Posterior cingulate gyrus (tissue), 11 donors: ENCODE measurements at regions not wholly inside any gene's neighbourhood (a gene's known extent, or its start where the extent isn't known, plus 50 kb on each side); places are given as distances from the start of the nearest gene placed in this dataset.

Experiments
- DNase-seq, 10 donors: peaks; one replicate each; pipeline versions ENCODE4 v3.0.0 to v3.0.0-alpha.2; 2020 to 2021; ENCODE audit warnings: mixed read lengths in 3 of 10
- intact Hi-C: fragments of 100-400 bp; cut with DNase I; formaldehyde crosslinking; loops from one replicate; pipeline ENCODE4 v1.15.1; 2023

GRCh38 chr3:193998123-193998448 is 137.9 kb upstream of the HES1 start:
- intact Hi-C loops, result no loop called here
- DNase-seq, result no peak

DNA sequence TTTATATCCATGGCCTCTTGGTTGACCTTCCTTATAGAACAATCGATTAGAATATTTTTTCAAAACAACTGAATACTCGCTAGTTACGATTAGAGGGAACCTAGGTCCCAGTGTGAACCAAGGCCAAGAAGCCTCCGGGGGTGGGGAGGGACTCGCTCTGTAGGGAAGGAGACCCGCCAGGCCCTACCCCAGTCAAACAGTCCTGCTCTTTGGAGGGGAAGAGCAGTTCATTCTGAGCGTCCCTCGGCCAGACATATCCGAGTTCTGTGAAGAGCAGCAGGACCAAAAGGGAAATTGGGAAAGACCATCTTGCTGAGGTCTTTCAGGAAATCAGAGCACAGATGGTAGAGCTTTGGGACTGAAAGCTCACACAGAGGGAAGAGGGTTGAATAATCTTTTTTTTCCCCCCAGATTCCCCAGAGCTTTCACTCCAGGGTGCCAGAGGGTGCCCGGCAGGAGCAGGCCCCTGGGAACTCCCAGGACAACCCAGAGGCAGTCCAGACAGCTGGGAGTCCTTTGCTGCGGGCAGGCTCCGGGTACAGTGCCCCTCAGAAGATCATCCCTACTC is 137.2 kb upstream of the HES1 start:
- intact Hi-C loops, result no loop called here
- no peak for DNase-seq

GRCh38 chr3:194000100-194000499 is 135.8 kb upstream of the HES1 start:
- no peak for DNase-seq
- intact Hi-C loops, result loop anchor here (10.0 kb wide), 2 partner anchors 65 to 135 kb away; partner anchors contain the start of gene HES1

DNA sequence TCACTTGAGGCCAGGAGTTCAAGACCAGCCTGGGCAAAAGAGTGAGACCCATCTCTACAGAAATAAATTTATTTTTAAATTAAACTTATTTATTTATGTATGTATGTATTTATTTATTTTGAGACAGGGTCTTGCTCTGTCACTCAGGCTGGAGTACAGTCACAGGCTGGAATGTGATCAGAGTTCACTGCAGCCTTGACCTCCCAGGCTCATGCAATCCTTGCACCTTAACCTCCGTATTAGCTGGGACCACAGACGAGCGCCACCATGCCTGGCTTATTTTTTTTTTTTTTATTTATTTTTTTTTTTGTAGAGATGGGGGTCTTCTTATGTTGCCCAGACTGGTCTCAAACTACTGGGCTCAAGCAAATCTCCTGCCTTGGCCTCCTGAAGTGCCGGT is 135.2 kb upstream of the HES1 start:
- intact Hi-C loops, result loop anchor here (10.0 kb wide), 2 partner anchors 64 to 134 kb away; partner anchors contain the start of gene HES1
- no peak for DNase-seq

- intact Hi-C loops, result loop anchor here (10.0 kb wide), 2 partner anchors 63 to 133 kb away; partner anchors contain the start of gene HES1
- DNase-seq, result no peak
Observed at GRCh38 chr3:194001728-194002459, 134.1 kb upstream of the HES1 start.

GRCh38 chr3:194003114-194004057 is 132.6 kb upstream of the HES1 start:
- intact Hi-C loops, result loop anchor here (10.0 kb wide), 2 partner anchors 61 to 131 kb away; partner anchors contain the start of gene HES1
- DNase-seq, result peak in 6 of 10 donors; percentile 25 to 90 (median 58)

DNA sequence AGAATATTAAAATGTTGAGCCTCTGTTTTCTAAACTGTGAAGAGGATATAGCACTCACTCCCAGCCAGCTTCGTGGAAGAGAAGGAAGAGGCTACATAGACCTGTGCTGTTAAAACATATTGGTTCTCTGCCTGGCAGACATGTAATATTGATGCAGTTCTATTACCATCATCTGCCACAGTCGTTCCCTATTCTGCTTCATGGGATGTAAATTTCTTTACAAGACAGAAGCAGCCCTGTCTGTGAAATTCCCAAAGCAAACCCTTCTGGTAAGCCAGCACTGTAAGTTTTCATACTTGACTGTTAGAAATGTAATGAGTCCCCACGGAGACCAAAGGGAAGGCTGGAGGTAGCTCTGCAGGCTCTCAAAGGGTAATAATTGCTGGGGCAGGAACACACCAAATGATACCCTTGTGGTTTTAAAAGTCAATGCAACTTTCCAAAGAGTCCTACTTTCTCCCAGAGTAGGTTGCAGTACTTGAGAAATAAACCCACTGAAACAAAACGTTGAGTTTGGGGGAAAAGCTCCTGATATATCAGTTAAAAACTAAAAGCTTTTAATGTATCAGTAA is 129.9 kb upstream of the HES1 start:
- DNase-seq, result no peak
- intact Hi-C loops, result loop anchor here (10.0 kb wide), 2 partner anchors 59 to 129 kb away; partner anchors contain the start of gene HES1

GRCh38 chr3:194007592-194008337 is 128.2 kb upstream of the HES1 start:
- intact Hi-C loops, result loop anchor here (10.0 kb wide), 2 partner anchors 57 to 127 kb away; partner anchors contain the start of gene HES1
- DNase-seq, result no peak

GRCh38 chr3:194009019-194009418 is 126.9 kb upstream of the HES1 start:
- intact Hi-C loops, result loop anchor here (10.0 kb wide), 2 partner anchors 56 to 126 kb away; partner anchors contain the start of gene HES1
- no peak for DNase-seq

DNA sequence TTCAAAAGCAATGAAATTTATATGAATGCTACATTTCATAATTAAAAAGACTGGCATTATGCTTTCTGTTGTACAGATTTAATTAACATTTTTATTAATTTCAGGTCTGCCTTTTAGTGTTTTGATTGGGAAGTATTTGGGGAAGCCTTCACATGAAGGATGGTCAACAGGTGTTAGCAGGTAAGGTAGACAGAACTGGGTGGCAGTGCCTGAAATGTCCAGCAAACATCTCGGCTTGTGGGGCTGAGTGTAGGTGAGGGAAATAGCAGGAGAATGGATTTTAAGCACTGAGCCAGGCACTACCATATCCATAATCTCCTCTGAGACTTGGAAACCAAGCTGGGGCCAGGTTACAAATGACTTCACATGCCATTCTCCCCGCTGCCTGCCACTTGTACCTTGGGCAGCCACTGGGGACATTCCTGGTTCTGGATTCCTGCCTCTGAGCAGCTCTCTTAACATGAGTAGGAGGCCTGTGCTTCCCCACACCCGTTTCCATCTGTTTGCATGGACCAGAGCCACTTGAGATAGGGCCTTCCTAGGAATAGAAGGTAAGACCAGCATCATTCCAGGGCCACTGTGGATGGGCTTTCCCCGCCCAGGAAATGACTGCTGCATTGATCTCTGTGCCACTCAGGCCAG is 125.9 kb upstream of the HES1 start:
- intact Hi-C loops, result loop anchor here (10.0 kb wide), 2 partner anchors 55 to 125 kb away; partner anchors contain the start of gene HES1
- DNase-seq, result peak in 3 of 10 donors; percentile 14 to 68 (median 14)

DNA sequence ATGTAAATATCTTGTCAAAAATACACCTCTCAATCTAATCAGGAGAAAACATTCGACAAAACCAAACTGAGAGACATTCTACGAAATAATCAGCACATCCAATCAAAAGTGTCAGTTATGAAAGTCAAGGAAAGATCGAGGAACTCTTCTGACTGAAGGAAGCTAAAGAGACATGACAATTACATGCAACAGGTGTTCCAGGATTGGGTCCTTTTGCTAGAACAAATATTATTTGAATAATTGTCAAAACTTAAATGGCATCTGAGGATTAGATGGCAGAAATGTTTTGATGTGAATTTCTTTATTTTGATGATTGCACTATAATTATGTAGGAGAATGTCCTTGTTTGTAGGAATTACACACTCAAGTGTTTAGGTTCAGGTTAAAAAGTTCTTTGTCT is 124.1 kb upstream of the HES1 start:
- intact Hi-C loops, result no loop called here

GRCh38 chr3:194013928-194014327 is 122.0 kb upstream of the HES1 start:
- intact Hi-C loops, result no loop called here
- DNase-seq, result no peak

More for the DNA sequence above, 124.1 kb upstream of the HES1 start:
- no peak for DNase-seq

DNA sequence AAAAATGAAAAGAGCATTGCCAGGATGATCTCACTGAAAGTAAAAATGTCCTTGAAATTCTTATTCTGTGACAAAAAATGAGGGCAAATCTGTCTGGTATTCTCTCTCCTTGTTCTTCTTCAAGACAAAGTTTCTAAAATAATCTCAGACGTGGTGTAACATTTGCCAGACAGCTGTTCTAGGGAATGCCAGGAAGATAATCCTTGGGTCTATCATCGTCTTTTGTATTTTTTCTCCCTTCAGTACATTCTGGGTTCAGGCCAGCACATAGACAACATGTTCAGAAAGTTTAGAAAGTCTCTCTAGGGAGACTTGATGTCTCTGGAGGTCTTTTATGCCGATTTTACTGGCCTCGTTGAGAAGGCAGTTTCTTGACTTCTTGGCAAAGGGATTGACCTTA is 121.2 kb upstream of the HES1 start:
- no peak for DNase-seq
- intact Hi-C loops, result no loop called here

DNA sequence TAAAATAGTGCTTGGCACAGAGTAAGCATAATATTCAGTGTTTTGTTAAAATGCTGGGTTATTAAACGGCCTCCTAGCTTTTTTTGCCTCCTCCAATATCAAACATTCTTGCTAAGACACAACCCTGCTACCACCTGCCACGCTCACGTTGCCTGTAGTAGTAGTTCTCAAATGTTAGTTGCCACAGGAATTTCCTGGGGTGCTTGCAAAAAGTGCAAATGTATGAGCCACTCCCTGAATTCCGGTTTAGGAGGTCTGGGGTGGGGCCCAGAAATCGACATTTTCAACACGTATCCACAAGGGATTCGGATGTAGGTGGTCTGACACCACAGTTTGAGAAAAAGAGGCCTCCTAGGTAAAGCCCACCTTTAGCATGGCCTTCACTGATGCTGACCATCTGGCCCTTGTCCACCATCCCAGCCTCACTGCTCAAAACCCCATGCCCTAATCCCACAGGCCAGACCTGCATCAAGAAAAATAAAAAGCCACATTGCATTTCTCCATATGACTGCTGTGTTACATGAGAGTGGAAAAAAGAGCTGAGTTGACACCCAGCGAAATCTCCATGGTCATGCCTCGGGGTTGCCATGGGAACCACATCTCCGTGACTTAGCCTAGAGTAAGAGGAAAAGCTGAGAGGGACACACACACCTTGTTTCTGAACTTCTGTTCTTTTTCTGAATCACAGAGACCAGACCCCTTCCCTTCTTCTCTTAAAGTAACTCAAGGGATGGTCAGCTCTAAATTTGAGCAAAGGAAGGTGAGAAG is 116.4 kb upstream of the HES1 start:
- intact Hi-C loops, result no loop called here
- peak in 6 of 10 donors; percentile 40 to 91 (median 67) for DNase-seq

- intact Hi-C loops, result no loop called here
- DNase-seq, result no peak
Observed at GRCh38 chr3:194022052-194022451, 113.9 kb upstream of the HES1 start.

GRCh38 chr3:194022816-194023215 is 113.1 kb upstream of the HES1 start:
- intact Hi-C loops, result no loop called here
- DNase-seq, result no peak

DNA sequence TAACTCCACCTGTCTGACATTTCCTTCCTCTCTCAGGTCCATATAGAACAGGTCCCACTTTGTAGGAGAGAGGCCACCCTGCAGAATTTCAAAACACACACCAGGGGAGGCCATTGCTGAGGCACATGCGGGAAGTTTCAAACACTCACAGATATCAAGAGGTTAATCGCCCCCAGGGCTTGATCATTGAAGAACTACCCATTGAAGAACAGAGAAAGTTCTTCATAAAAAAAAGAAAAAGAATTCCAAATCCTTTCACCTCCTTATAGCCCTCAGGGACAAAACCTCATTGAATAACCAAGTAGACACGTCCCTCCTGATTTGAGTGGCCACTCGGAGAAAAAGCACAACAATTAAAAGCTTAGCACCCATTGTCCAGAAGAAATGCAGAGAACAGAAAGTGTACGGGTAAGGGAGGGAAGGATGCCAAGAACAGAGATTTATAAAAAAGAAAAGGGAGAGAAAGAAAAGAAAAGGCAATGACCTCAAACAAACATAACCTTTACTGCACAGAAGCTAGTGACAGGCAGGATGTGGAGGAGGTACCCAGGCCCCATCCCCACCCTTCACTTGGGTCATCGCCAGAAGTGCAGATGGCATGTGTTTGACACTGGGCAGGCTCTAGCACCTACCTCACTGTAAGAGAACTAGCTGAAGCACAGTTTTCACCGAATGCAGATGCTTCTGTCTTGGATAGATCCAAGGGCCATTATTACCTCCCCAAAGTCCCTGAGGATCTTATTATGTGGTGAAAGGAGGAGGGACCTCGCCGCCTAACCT is 112.3 kb upstream of the HES1 start:
- intact Hi-C loops, result no loop called here
- DNase-seq, result no peak

GRCh38 chr3:194025119-194025518 is 110.8 kb upstream of the HES1 start:
- no peak for DNase-seq
- intact Hi-C loops, result no loop called here
